Spleen (tissue), 7 donors: ENCODE measurements at regions not wholly inside any gene's neighbourhood (a gene's known extent, or its start where the extent isn't known, plus 50 kb on each side); places are given as distances from the start of the nearest gene placed in this dataset.

Experiments
- CTCF ChIP-seq, 11 experiments: fragments of 200-600 bp in 7 of 11; fragments of 450-650 bp in 4 of 11; sonication (generic) in 4 of 11; IDR thresholded peaks in 8 of 11; conservative IDR thresholded peaks in 3 of 11; 1 replicate in 7 of 11; 2 replicates in 4 of 11; pipeline versions ENCODE4 v1.4.0 to v1.8.0; 2016 to 2021; ENCODE audit warnings: antibody characterized with exemption in 11 of 11, inconsistent platforms in 4 of 11, mild to moderate bottlenecking in 1 of 11
- POLR2A ChIP-seq, 3 donors: fragments of 450-650 bp; IDR thresholded peaks; one replicate each; pipeline ENCODE4 v1.5.1; 2017; ENCODE audit warnings: antibody characterized with exemption in 3 of 3, mild to moderate bottlenecking in 1 of 3
- donor health status: DM: no; HTN: no; CAD: no; lungs with moderate emphysema.
- donor health status: DM: no; HTN: no; CAD: no.
- donor health status: DM: no; HTN: no; CAD: no.

DNA sequence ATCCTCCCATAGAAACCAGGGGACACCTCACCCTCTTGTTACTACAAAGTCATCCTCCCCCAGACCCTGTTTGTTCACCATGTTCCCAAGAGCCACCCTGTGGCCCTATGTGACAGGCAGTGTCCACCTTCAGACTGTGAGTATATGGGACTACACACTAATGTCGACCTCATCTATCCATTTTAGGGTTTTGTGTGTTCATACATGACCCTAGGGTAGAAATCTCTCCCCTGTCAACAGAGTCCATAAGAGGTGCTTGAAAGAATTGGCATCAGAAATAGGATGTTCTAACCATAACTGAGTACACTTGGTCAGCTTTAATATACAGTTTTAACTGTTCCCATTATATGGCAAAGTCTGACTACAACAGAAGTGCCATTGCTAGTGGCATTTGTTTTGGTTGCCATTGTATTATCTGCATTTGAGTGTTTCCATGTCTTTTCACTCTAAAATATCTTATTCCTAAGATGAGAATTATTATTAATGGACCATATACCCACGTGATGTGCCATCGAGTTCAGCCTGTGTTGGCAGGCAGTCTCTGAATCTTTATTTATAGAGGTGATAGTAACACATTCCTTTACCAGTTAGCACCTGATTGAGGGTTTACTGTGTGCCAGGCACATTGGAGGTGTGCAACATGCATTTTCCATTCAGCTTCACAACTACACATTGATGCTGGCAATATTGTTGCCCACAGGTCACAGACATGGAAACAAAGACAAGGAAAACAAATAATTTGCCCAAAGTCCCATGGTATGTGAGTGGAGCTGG, 590.6 kb upstream of the IGFBP3 start:
- TF ChIP-seq POLR2A (IDR thresholded peaks at IDR 0.05), result no peak
- TF ChIP-seq CTCF (IDR thresholded peaks at IDR 0.05 in 8 of 11, conservative IDR thresholded peaks at IDR 0.05 in 3 of 11), result no peak
